Mesothelial cell of epicardium (in vitro differentiated cells): ENCODE measurements at regions not wholly inside any gene's neighbourhood (a gene's known extent, or its start where the extent isn't known, plus 50 kb on each side); places are given as distances from the start of the nearest gene placed in this dataset.
"Not testable (repeated sequence)": the region's sequence is repeated elsewhere in the genome, so short reads cannot be mapped to it uniquely, and the experiment has no call there.

Source experiments
- DNase-seq, 2 experiments: peaks; one replicate each; pipeline ENCODE4 v3.0.0; 2021; ENCODE audit warnings: low spot score in 2 of 2; ENCODE audit not compliant: unreplicated experiment in 2 of 2
- H3K27ac Mint-ChIP-seq: 2 replicates; pipeline ENCODE4 v1.8.0; 2021; ENCODE audit warnings: mixed read lengths
- H3K27me3 Mint-ChIP-seq: 2 replicates; pipeline ENCODE4 v1.8.0; 2021; ENCODE audit warnings: low read depth, mixed read lengths
- H3K36me3 Mint-ChIP-seq: 2 replicates; pipeline ENCODE4 v1.8.0; 2021; ENCODE audit warnings: mixed read lengths
- H3K4me1 Mint-ChIP-seq: 2 replicates; pipeline ENCODE4 v1.8.0; 2021; ENCODE audit warnings: mixed read lengths
- H3K4me3 Mint-ChIP-seq: 2 replicates; pipeline ENCODE4 v1.8.0; 2021; ENCODE audit warnings: mild to moderate bottlenecking, moderate library complexity, mixed read lengths
- H3K9me3 Mint-ChIP-seq: 2 replicates; pipeline ENCODE4 v1.8.0; 2021; ENCODE audit warnings: mixed read lengths
- CTCF ChIP-seq: fragments of 200-600 bp; sonication (generic); IDR thresholded peaks from one replicate; pipeline ENCODE4 v1.5.0; 2021; ENCODE audit warnings: antibody characterized with exemption; ENCODE audit not compliant: unreplicated experiment

- Mint-ChIP-seq H3K27me3 (peaks cover 18% of the 10 kb centered on the region), H3K4me3 (no peak overlapping the region), H3K27ac (no peak overlapping the region), H3K36me3 (no peaks in the 10 kb centered on the region), H3K4me1 (no peaks in the 10 kb centered on the region), H3K9me3 (no peaks in the 10 kb centered on the region)
- peak in 1 of 2 experiments; percentile 14 for DNase-seq
- TF ChIP-seq CTCF: no peak
Observed at GRCh38 chr2:429575-430254, 141.8 kb upstream of the ALKAL2 start.

- H3K4me3 Mint-ChIP-seq: no peak overlapping the region
- peak in 1 of 2 experiments; percentile 3 for DNase-seq
- H3K27ac Mint-ChIP-seq: no peak overlapping the region
- H3K36me3 Mint-ChIP-seq: no peaks in the 10 kb centered on the region
- no peak for TF ChIP-seq CTCF
- H3K4me1 Mint-ChIP-seq: no peaks in the 10 kb centered on the region
- no peaks in the 10 kb centered on the region for H3K9me3 Mint-ChIP-seq
- peaks cover 18% of the 10 kb centered on the region for H3K27me3 Mint-ChIP-seq
Observed at GRCh38 chr2:429142-429541, 141.3 kb upstream of the ALKAL2 start.

GRCh38 chr2:428591-428990 is 140.7 kb upstream of the ALKAL2 start:
- Mint-ChIP-seq H3K27me3 (peaks cover 18% of the 10 kb centered on the region), H3K36me3 (no peaks in the 10 kb centered on the region), H3K9me3 (no peaks in the 10 kb centered on the region), H3K4me1 (no peaks in the 10 kb centered on the region), H3K27ac (no peak overlapping the region), H3K4me3 (no peak overlapping the region)
- DNase-seq: peak in 1 of 2 experiments; percentile 14
- TF ChIP-seq CTCF: no peak

GRCh38 chr2:426696-427095 is 138.8 kb upstream of the ALKAL2 start:
- not testable (repeated sequence) for H3K4me3 Mint-ChIP-seq, H3K9me3 Mint-ChIP-seq
- H3K27me3 Mint-ChIP-seq: peaks cover 11% of the 10 kb centered on the region

GRCh38 chr2:425947-426346 is 138.1 kb upstream of the ALKAL2 start:
- H3K4me1 Mint-ChIP-seq: no peaks in the 10 kb centered on the region
- peaks cover 11% of the 10 kb centered on the region for H3K27me3 Mint-ChIP-seq
- no peak overlapping the region for H3K27ac Mint-ChIP-seq
- DNase-seq: peak in 1 of 2 experiments; percentile 36
- H3K36me3 Mint-ChIP-seq: no peaks in the 10 kb centered on the region
- no peaks in the 10 kb centered on the region for H3K9me3 Mint-ChIP-seq
- H3K4me3 Mint-ChIP-seq: no peak overlapping the region
- no peak for TF ChIP-seq CTCF

More at GRCh38 chr2:426696-427095, 138.8 kb upstream of the ALKAL2 start:
- DNase-seq, H3K4me1 Mint-ChIP-seq, H3K27ac Mint-ChIP-seq, H3K36me3 Mint-ChIP-seq: not testable (repeated sequence)

- DNase-seq: no peak
- H3K4me3 Mint-ChIP-seq: no peak overlapping the region
- H3K36me3 Mint-ChIP-seq: no peaks in the 10 kb centered on the region
- H3K9me3 Mint-ChIP-seq: no peaks in the 10 kb centered on the region
- no peak for TF ChIP-seq CTCF
- H3K4me1 Mint-ChIP-seq: no peaks in the 10 kb centered on the region
- peaks cover 9% of the 10 kb centered on the region for H3K27me3 Mint-ChIP-seq
- H3K27ac Mint-ChIP-seq: no peak overlapping the region
Observed at GRCh38 chr2:425243-425642, 137.4 kb upstream of the ALKAL2 start.
